Left ventricle myocardium superior (tissue), 1 donor: ENCODE measurements at regions not wholly inside any gene's neighbourhood (a gene's known extent, or its start where the extent isn't known, plus 50 kb on each side); places are given as distances from the start of the nearest gene placed in this dataset.
A peak's percentile ranks its signal among the peaks of the same experiment; 100 is the strongest.
"Not testable (repeated sequence)": the region's sequence is repeated elsewhere in the genome, so short reads cannot be mapped to it uniquely, and the experiment has no call there.

Experiments
- ATAC-seq: fragments of 200-7000 bp; cut with Tn5 transposase; one replicate; pipeline ENCODE4 v1.9.1; 2020; ENCODE audit warnings: mild to moderate bottlenecking, moderate library complexity
- DNase-seq: peaks from one replicate; pipeline ENCODE4 v3.0.0-alpha.2; 2020
- intact Hi-C: fragments of 100-400 bp; cut with micrococcal nuclease; formaldehyde crosslinking; loops from one replicate; pipeline ENCODE4 v1.11.0; 2022
- donor health status: DM: no; HTN: yes; CAD: no; lungs with severe emphysema.

- intact Hi-C loops, ATAC-seq: not testable (repeated sequence)
These were observed 162.8 kb upstream of the SERTAD2 start for GRCh38 chr2:64816526-64816925.

GRCh38 chr2:64817453-64817852, 163.7 kb upstream of the SERTAD2 start:
- intact Hi-C loops = no loop called here
- DNase-seq = no peak
- ATAC-seq = no peak

More at GRCh38 chr2:64816526-64816925, 162.8 kb upstream of the SERTAD2 start:
- DNase-seq = not testable (repeated sequence)

GRCh38 chr2:64818664-64819060, 164.9 kb upstream of the SERTAD2 start:
- intact Hi-C loops = no loop called here
- DNase-seq (no peak), ATAC-seq (no peak)

- ATAC-seq = no peak
- no peak for DNase-seq
- intact Hi-C loops = no loop called here
These were observed 165.6 kb upstream of the SERTAD2 start for GRCh38 chr2:64819361-64819760.

GRCh38 chr2:64819774-64820688, 166.3 kb upstream of the SERTAD2 start:
- intact Hi-C loops = no loop called here
- no peak for ATAC-seq
- no peak for DNase-seq

- no peak for ATAC-seq
- intact Hi-C loops = no loop called here
- DNase-seq = no peak
These were observed 167.2 kb upstream of the SERTAD2 start for GRCh38 chr2:64820901-64821300.

- no peak for DNase-seq
- intact Hi-C loops = no loop called here
- ATAC-seq = no peak
These were observed 165.4 kb upstream of the SLC1A4 start for GRCh38 chr2:64823794-64824193.

GRCh38 chr2:64825831-64826491, 163.2 kb upstream of the SLC1A4 start:
- DNase-seq (no peak), ATAC-seq (no peak)
- intact Hi-C loops = no loop called here

GRCh38 chr2:64826703-64827102, 162.5 kb upstream of the SLC1A4 start:
- DNase-seq (no peak), ATAC-seq (no peak)
- intact Hi-C loops = no loop called here

GRCh38 chr2:64828261-64828660, 160.9 kb upstream of the SLC1A4 start:
- intact Hi-C loops = no loop called here
- DNase-seq (no peak), ATAC-seq (no peak)

- DNase-seq (no peak), ATAC-seq (no peak)
- intact Hi-C loops = no loop called here
These were observed 159.7 kb upstream of the SLC1A4 start for GRCh38 chr2:64829525-64829924.

GRCh38 chr2:64831134-64831976, 157.8 kb upstream of the SLC1A4 start:
- DNase-seq = peak; percentile 86
- peak; percentile 96 for ATAC-seq
- intact Hi-C loops = no loop called here

GRCh38 chr2:64831977-64832328, 157.2 kb upstream of the SLC1A4 start:
- ATAC-seq = no peak
- no peak for DNase-seq
- intact Hi-C loops = no loop called here

GRCh38 chr2:64832936-64833335, 156.3 kb upstream of the SLC1A4 start:
- ATAC-seq (no peak), DNase-seq (no peak)
- intact Hi-C loops = no loop called here

- no peak for ATAC-seq
- intact Hi-C loops = no loop called here
- DNase-seq = no peak
These were observed 152.6 kb upstream of the SLC1A4 start for GRCh38 chr2:64836566-64836965.

GRCh38 chr2:64837116-64837731, 152.0 kb upstream of the SLC1A4 start:
- DNase-seq (no peak), ATAC-seq (no peak)
- intact Hi-C loops = no loop called here

GRCh38 chr2:64837925-64838641, 151.1 kb upstream of the SLC1A4 start:
- intact Hi-C loops = no loop called here
- DNase-seq (peak; percentile 42), ATAC-seq (peak; percentile 64)

GRCh38 chr2:64838817-64839216, 150.4 kb upstream of the SLC1A4 start:
- no peak for DNase-seq
- peak; percentile 27 for ATAC-seq
- intact Hi-C loops = no loop called here

- DNase-seq (no peak), ATAC-seq (peak; percentile 56)
- intact Hi-C loops = no loop called here
These were observed 149.4 kb upstream of the SLC1A4 start for GRCh38 chr2:64839844-64840243.
